HepG2 (cell line): ENCODE measurements at regions not wholly inside any gene's neighbourhood (a gene's known extent, or its start where the extent isn't known, plus 50 kb on each side); places are given as distances from the start of the nearest gene placed in this dataset.

Experiments
- GABPA ChIP-seq, 2 experiments: IDR thresholded peaks; 2 replicates each; pipeline ENCODE4 v1.6.1; 2011 to 2016; ENCODE audit warnings: low read depth in 2 of 2, low read length in 1 of 2, missing biosample characterization in 1 of 2, missing genetic modification characterization in 1 of 2
- HES4 ChIP-seq: sonication (generic); formaldehyde crosslinking; IDR thresholded peaks from 2 replicates; pipeline ENCODE4 v1.9.0; 2021; ENCODE audit warnings: mild to moderate bottlenecking, missing genetic modification reagents, borderline replicate concordance
- HNF4A ChIP-seq: sonication (generic); formaldehyde crosslinking; IDR thresholded peaks from 2 replicates; pipeline ENCODE4 v1.4.0; 2020; ENCODE audit warnings: missing genetic modification reagents
- PAXIP1 ChIP-seq: sonication (generic); formaldehyde crosslinking; conservative IDR thresholded peaks from 2 replicates; pipeline ENCODE4 v1.4.0; 2020; ENCODE audit warnings: mild to moderate bottlenecking, missing genetic modification reagents, moderate library complexity
- PBX3 ChIP-seq: sonication (generic); formaldehyde crosslinking; IDR thresholded peaks from 2 replicates; pipeline ENCODE4 v1.8.1; 2023; ENCODE audit warnings: missing genetic modification reagents, inconsistent platforms, borderline replicate concordance
- RXRA ChIP-seq: sonication (generic); formaldehyde crosslinking; IDR thresholded peaks from 2 replicates; pipeline ENCODE4 v1.5.1; 2020; ENCODE audit warnings: missing genetic modification reagents
- RXRB ChIP-seq: IDR thresholded peaks from 2 replicates; pipeline ENCODE4 v1.6.1; 2016; ENCODE audit warnings: borderline replicate concordance, missing genetic modification reagents, missing compliant biosample characterization
- SIN3B ChIP-seq: fragments of 150-350 bp; IDR thresholded peaks from 2 replicates; pipeline ENCODE4 v1.6.1; 2014; ENCODE audit warnings: low read length
- SOX6 ChIP-seq, 2 experiments: fragments of 450-650 bp in 1 of 2; sonication (generic) in 1 of 2; formaldehyde crosslinking in 1 of 2; IDR thresholded peaks; 2 replicates each; pipeline versions ENCODE4 v1.4.0 to v1.6.1; 2017 to 2020; ENCODE audit warnings: antibody characterized with exemption in 1 of 2, mild to moderate bottlenecking in 1 of 2, missing genetic modification reagents in 1 of 2
- YEATS4 ChIP-seq: sonication (generic); formaldehyde crosslinking; IDR thresholded peaks from 2 replicates; pipeline ENCODE4 v1.4.0; 2020; ENCODE audit warnings: missing genetic modification reagents, borderline replicate concordance
- ZFX ChIP-seq: sonication (generic); formaldehyde crosslinking; IDR thresholded peaks from 2 replicates; pipeline ENCODE4 v1.4.0; 2020; ENCODE audit warnings: mild to moderate bottlenecking, low read depth, missing genetic modification reagents, moderate library complexity
- ZNF230 ChIP-seq: sonication (generic); formaldehyde crosslinking; IDR thresholded peaks from 2 replicates; pipeline ENCODE4 v1.4.0; 2020; ENCODE audit warnings: mild to moderate bottlenecking, missing genetic modification reagents
- ZNF550 ChIP-seq: sonication (generic); formaldehyde crosslinking; IDR thresholded peaks from 2 replicates; pipeline ENCODE4 v1.4.0; 2020; ENCODE audit warnings: mild to moderate bottlenecking, missing genetic modification reagents, borderline replicate concordance
- ZNF597 ChIP-seq: sonication (generic); formaldehyde crosslinking; IDR thresholded peaks from 2 replicates; pipeline ENCODE4 v1.5.0; 2020; ENCODE audit warnings: missing genetic modification reagents
- ZNF639 ChIP-seq: conservative IDR thresholded peaks from 2 replicates; pipeline ENCODE4 v1.6.1; 2018; ENCODE audit warnings: missing genetic modification reagents
- ZNF687 ChIP-seq: sonication (generic); formaldehyde crosslinking; IDR thresholded peaks from 2 replicates; pipeline ENCODE4 v1.5.1; 2020; ENCODE audit warnings: mild to moderate bottlenecking, missing genetic modification reagents, moderate library complexity

GRCh38 chr1:117812869-117813511, 116.4 kb downstream of the GDAP2 start (continued):
- TF ChIP-seq ZNF639 (no peak), SIN3B (no peak), ZNF550 (no peak), ZNF230 (CRISPR knock-in tag) (no peak), HNF4A (CRISPR knock-in tag) (peak; percentile 20; the same call in 1 of the 2 replicates), PBX3 (CRISPR knock-in tag) (no peak), YEATS4 (CRISPR knock-in tag) (no peak), ZNF597 (CRISPR knock-in tag) (no peak), RXRB (peak; percentile 75), ZNF687 (CRISPR knock-in tag) (no peak), GABPA (IDR thresholded peaks at IDR 0.05; ENCODE audit: low read depth, low read length) (no peak), GABPA (CRISPR knock-in tag; IDR thresholded peaks at IDR 0.05; ENCODE audit: low read depth) (no peak), RXRA (peak; percentile 51; the same call in 1 of the 2 replicates), SOX6 (IDR thresholded peaks at IDR 0.05) (no peak), SOX6 (CRISPR knock-in tag; IDR thresholded peaks at IDR 0.05) (0 out of 2 replicates have a peak, but pooled peaks have one; percentile 15), HES4 (no peak), PAXIP1 (CRISPR knock-in tag) (0 out of 2 replicates have a peak, but pooled peaks have one; percentile 15), ZFX (CRISPR knock-in tag) (peak; percentile 26; the same call in 1 of the 2 replicates)
